ENCODE measurements at regions not wholly inside any gene's neighbourhood (a gene's known extent, or its start where the extent isn't known, plus 50 kb on each side); places are given as distances from the start of the nearest gene placed in this dataset.

DNA sequence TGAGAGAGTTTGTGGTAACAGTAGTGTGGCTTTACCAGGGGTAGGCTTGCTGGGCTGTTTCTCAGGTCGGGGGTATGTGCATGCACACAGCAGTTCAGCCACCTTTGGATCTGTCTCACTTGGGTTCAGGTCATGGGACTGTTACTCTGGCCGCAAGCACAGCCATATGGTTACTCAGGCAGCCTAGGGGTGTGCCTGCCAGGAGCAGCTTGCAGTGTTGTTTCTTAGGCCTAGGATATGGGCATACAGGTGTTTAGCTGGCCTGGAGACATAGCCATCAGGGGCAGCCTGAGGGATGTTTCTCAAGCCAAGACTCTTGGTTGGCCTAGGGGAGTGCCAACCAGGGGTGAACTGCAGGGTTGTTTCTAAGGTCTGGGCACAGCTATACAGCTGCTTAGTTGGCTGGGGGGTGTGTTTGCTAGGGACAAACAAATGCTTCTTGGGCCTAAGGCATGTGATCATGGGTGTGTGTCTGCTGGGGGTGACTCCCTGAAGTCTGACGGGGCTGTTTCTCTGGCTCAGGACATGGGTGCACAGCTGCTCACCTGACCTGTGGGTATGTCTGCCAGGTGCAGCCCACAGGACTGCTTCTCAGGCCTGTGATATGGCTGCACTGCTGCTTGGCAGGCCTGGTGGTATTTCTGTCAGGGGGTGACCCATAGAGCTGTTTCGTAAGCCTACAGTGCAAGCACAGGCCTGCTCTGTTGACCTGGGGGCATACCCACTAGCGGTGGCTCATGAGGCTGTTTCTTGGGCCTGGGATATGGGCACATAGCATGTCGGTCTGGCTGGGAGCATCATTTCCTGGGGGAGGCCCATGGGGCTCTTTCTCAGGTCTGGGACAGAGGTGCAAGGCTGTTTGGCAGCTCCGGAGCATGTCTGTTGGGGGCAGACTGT lies 168.0 kb upstream of the THRB start (continued):
- TF ChIP-seq, protein P1, sequence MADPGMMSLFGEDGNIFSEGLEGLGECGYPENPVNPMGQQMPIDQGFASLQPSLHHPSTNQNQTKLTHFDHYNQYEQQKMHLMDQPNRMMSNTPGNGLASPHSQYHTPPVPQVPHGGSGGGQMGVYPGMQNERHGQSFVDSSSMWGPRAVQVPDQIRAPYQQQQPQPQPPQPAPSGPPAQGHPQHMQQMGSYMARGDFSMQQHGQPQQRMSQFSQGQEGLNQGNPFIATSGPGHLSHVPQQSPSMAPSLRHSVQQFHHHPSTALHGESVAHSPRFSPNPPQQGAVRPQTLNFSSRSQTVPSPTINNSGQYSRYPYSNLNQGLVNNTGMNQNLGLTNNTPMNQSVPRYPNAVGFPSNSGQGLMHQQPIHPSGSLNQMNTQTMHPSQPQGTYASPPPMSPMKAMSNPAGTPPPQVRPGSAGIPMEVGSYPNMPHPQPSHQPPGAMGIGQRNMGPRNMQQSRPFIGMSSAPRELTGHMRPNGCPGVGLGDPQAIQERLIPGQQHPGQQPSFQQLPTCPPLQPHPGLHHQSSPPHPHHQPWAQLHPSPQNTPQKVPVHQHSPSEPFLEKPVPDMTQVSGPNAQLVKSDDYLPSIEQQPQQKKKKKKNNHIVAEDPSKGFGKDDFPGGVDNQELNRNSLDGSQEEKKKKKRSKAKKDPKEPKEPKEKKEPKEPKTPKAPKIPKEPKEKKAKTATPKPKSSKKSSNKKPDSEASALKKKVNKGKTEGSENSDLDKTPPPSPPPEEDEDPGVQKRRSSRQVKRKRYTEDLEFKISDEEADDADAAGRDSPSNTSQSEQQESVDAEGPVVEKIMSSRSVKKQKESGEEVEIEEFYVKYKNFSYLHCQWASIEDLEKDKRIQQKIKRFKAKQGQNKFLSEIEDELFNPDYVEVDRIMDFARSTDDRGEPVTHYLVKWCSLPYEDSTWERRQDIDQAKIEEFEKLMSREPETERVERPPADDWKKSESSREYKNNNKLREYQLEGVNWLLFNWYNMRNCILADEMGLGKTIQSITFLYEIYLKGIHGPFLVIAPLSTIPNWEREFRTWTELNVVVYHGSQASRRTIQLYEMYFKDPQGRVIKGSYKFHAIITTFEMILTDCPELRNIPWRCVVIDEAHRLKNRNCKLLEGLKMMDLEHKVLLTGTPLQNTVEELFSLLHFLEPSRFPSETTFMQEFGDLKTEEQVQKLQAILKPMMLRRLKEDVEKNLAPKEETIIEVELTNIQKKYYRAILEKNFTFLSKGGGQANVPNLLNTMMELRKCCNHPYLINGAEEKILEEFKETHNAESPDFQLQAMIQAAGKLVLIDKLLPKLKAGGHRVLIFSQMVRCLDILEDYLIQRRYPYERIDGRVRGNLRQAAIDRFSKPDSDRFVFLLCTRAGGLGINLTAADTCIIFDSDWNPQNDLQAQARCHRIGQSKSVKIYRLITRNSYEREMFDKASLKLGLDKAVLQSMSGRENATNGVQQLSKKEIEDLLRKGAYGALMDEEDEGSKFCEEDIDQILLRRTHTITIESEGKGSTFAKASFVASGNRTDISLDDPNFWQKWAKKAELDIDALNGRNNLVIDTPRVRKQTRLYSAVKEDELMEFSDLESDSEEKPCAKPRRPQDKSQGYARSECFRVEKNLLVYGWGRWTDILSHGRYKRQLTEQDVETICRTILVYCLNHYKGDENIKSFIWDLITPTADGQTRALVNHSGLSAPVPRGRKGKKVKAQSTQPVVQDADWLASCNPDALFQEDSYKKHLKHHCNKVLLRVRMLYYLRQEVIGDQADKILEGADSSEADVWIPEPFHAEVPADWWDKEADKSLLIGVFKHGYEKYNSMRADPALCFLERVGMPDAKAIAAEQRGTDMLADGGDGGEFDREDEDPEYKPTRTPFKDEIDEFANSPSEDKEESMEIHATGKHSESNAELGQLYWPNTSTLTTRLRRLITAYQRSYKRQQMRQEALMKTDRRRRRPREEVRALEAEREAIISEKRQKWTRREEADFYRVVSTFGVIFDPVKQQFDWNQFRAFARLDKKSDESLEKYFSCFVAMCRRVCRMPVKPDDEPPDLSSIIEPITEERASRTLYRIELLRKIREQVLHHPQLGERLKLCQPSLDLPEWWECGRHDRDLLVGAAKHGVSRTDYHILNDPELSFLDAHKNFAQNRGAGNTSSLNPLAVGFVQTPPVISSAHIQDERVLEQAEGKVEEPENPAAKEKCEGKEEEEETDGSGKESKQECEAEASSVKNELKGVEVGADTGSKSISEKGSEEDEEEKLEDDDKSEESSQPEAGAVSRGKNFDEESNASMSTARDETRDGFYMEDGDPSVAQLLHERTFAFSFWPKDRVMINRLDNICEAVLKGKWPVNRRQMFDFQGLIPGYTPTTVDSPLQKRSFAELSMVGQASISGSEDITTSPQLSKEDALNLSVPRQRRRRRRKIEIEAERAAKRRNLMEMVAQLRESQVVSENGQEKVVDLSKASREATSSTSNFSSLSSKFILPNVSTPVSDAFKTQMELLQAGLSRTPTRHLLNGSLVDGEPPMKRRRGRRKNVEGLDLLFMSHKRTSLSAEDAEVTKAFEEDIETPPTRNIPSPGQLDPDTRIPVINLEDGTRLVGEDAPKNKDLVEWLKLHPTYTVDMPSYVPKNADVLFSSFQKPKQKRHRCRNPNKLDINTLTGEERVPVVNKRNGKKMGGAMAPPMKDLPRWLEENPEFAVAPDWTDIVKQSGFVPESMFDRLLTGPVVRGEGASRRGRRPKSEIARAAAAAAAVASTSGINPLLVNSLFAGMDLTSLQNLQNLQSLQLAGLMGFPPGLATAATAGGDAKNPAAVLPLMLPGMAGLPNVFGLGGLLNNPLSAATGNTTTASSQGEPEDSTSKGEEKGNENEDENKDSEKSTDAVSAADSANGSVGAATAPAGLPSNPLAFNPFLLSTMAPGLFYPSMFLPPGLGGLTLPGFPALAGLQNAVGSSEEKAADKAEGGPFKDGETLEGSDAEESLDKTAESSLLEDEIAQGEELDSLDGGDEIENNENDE (IDR thresholded peaks at IDR 0.05; ENCODE audit: insufficient replicate concordance, low read length), result no peak
- TF ChIP-seq JUN (IDR thresholded peaks at IDR 0.05; ENCODE audit: low read depth, low read length), result no peak
- TF ChIP-seq, protein P2, sequence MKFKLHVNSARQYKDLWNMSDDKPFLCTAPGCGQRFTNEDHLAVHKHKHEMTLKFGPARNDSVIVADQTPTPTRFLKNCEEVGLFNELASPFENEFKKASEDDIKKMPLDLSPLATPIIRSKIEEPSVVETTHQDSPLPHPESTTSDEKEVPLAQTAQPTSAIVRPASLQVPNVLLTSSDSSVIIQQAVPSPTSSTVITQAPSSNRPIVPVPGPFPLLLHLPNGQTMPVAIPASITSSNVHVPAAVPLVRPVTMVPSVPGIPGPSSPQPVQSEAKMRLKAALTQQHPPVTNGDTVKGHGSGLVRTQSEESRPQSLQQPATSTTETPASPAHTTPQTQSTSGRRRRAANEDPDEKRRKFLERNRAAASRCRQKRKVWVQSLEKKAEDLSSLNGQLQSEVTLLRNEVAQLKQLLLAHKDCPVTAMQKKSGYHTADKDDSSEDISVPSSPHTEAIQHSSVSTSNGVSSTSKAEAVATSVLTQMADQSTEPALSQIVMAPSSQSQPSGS (IDR thresholded peaks at IDR 0.05; ENCODE audit: low read length), result no peak

All from H1 (cell line).